GM21515 (cell line): ENCODE measurements at regions not wholly inside any gene's neighbourhood (a gene's known extent, or its start where the extent isn't known, plus 50 kb on each side); places are given as distances from the start of the nearest gene placed in this dataset.

ENCODE experiments used
- ATAC-seq: cut with Tn5 transposase; IDR thresholded peaks from one replicate; pipeline ENCODE4 v1.9.1; 2021; ENCODE audit not compliant: unreplicated experiment

DNA sequence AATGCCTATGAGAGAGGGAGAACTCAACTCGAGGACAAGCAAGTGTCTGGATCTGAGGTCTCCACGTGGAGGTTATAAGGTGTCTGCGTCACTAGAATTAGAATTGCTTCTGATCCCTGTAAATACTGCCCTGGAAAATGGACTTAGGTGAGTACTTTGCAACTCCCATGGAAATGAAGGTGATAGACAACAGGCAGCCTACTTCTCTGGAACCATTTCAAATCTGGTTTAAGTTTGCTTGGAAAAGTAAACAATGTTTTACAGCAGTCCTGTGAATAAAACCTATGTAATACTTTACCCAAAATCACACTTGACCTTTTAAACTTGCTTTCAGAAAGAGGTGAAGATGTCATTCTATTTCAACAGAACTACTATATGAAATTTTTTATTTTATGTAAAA lies 70.1 kb upstream of the TENT5A start:
- no peak for ATAC-seq

- ATAC-seq, result no peak
These were observed 69.0 kb upstream of the TENT5A start for GRCh38 chr6:81821449-81821848.

- no peak for ATAC-seq
These were observed 68.5 kb upstream of the TENT5A start for GRCh38 chr6:81820980-81821379.

- no peak for ATAC-seq
These were observed 67.9 kb upstream of the TENT5A start for GRCh38 chr6:81820422-81820821.

- no peak for ATAC-seq
These were observed 67.3 kb upstream of the TENT5A start for GRCh38 chr6:81819767-81820166.

DNA sequence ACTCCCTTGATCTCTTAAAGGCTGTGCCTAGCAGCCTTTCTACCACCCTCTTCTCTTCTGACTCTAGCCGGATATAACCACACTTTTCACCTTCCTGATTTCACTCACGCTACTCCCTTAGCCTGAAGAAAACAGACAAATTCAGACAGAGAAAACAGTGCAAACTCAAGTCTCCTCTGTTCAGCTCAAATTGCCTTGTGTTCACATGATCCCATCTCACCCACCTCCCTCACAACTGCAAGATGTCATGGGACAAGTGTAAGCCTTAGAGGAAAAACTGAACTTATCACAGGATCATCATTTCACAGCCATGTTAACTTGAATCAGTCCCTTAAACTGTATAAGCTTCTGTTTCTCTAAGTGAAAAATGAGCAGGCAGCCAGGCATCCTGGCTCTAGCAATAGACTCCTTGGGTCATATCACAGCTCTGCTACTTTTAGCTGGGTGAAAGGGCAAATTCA lies 66.5 kb upstream of the TENT5A start:
- ATAC-seq, result no peak

GRCh38 chr6:81816380-81816779 lies 63.9 kb upstream of the TENT5A start:
- no peak for ATAC-seq

GRCh38 chr6:81814370-81815076 lies 62.0 kb upstream of the TENT5A start:
- ATAC-seq, result no peak

DNA sequence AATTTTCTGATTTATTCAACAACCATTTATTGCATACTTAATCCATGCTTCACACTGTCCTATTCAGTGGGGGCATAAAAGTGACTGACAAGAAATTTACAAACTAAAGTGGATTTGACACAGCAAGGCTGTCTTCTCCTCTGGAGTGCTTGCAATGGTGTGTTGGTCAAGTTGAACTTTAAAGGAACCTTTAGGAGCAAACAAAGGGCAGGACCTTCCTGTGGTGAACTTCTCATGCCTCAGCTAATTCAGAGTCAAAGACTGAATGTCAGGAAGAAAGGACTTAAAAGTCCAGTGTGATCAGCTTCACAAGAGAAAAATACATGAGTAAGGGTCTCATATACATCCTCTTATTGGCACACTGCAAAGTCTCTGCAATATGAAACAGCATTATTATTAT lies 60.8 kb upstream of the TENT5A start:
- no peak for ATAC-seq

DNA sequence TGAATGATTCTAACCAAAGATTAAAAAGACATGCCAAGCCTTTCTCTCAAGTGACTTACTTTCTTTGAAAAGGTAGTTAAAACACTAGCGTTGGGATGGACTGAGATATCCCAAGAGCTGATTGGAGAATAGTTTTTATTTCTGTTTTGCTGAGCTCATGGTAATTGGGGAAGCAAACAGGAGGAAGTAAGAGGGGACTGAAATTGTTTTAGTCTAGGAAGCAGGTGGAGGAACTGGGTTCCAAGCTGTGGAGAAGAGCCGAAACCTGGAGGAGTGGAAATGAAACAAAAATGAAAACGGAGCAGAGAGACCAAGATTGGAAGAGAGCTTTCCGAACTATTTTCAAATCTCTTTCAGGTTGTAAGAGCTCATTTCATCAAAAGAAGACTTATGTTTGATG lies 59.9 kb upstream of the TENT5A start:
- no peak for ATAC-seq

DNA sequence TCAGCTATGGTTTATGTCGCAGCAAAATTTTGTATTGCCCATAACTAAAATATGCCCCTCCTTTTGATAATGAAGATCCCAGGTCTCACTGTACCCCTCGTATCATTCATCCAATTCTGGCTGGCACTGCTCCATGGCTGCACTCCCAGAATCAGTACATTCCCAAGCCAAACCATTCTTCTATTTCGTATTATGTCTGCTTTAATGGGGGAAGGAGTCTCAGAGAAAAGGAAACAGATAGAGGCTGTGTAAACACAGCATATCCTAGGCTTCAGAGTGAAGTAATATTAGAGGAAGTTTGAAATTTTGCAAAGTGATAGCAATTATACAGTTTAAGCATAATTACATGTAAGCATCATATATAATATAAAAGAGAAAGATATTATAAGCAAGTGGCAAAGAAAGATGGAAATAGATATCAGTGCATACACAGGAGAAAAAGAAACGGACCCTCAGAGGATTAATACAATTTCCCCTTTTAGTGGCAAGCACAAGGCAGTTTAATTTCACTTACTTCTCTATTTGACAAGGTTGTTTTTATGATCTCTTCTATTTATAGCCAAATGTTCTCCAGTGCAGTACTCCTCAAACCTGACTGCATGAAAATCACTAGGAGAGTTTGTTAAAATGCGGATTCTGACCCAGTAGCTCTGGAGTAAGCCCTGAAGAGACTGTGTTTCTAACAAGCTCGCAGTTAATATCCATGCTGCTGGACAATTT lies 56.5 kb upstream of the TENT5A start:
- no peak for ATAC-seq

- no peak for ATAC-seq
These were observed 54.5 kb upstream of the TENT5A start for GRCh38 chr6:81806793-81807565.

DNA sequence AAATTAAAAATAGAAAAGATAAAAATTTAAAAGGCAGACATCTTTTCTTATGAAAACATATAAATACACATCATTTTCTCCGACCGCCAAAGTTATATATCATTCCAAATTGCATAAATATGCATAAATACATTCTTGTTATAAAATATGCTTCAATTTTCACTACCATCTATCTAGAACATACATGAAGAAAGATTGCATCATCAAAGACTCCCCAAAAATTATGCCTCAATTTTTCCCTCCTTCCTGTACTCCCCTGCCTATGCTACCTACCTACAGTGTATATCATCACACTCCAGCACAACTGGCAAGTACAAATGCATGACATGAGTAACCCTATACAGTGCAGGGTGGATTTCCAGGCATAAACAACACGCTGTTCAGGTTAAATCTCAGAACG lies 49.9 kb upstream of the TENT5A start:
- no peak for ATAC-seq
